HepG2 (cell line): ENCODE measurements at regions not wholly inside any gene's neighbourhood (a gene's known extent, or its start where the extent isn't known, plus 50 kb on each side); places are given as distances from the start of the nearest gene placed in this dataset.
A peak's percentile ranks its signal among the peaks of the same experiment; 100 is the strongest.

ENCODE experiments used
- ATAC-seq: fragments of 200-7000 bp; cut with Tn5 transposase; 3 replicates; pipeline ENCODE4 v1.9.1; 2020; ENCODE audit warnings: mild to moderate bottlenecking, moderate library complexity
- BruUV-seq: library from RNA; stranded (reverse); fragments of 400-500 nt; replicated peaks from 2 replicates; lab custom pipeline; 2021; lab: Mats Ljungman, UMichigan
- CTCF ChIA-PET: fragments of 300-600 bp; formaldehyde crosslinking; extraction: SDS; loops from one replicate; lab custom pipeline; 2021; ENCODE audit warnings: low total read pairs, inconsistent platforms, low intra/inter-chr PET ratio; lab: Yijun Ruan, JAX
- POLR2A ChIA-PET: fragments of 350-600 bp; sonication (Branson Sonifier 250); formaldehyde crosslinking; loops from one replicate; lab custom pipeline; 2020; ENCODE audit warnings: antibody characterized with exemption, inconsistent platforms; lab: Yijun Ruan, JAX
- DNase-seq: peaks from one replicate; pipeline ENCODE4 v3.0.0-alpha.2; 2015; ENCODE audit warnings: low spot score
- FAIRE-seq: peaks from 3 replicates; lab custom pipeline; 2011; peaks lifted over from hg19 to GRCh38; lab: Jason Lieb, UNC
- H2AFZ ChIP-seq: one replicate; pipeline ENCODE4 v1.6.1; 2011; ENCODE audit warnings: low read length, inconsistent platforms
- H3K27ac ChIP-seq: fragments of 300-600 bp; 3 replicates; pipeline ENCODE4 v1.8.0; 2011; ENCODE audit warnings: mixed run types, mild to moderate bottlenecking, mixed read lengths, low read length, inconsistent platforms; ENCODE audit not compliant: insufficient read depth; ENCODE audit errors: extremely low read length
- H3K27me3 ChIP-seq, 2 experiments: fragments of 200-600 bp in 1 of 2; 2 replicates in 1 of 2; 3 replicates in 1 of 2; pipeline versions ENCODE4 v1.6.0 to v1.8.0; 2011; ENCODE audit warnings: low read length in 2 of 2, mild to moderate bottlenecking in 2 of 2, moderate library complexity in 2 of 2, inconsistent platforms in 1 of 2; ENCODE audit not compliant: insufficient read depth in 2 of 2, control insufficient read depth in 1 of 2
- H3K36me3 ChIP-seq, 2 experiments: fragments of 200-600 bp in 1 of 2; replicated peaks in 1 of 2; 2 replicates in 1 of 2; 3 replicates in 1 of 2; pipeline versions ENCODE4 v1.5.1 to v1.8.0; 2011; ENCODE audit warnings: low read length in 2 of 2, inconsistent platforms in 1 of 2; ENCODE audit not compliant: insufficient read depth in 2 of 2, control insufficient read depth in 1 of 2
- H3K4me1 ChIP-seq: 2 replicates; pipeline ENCODE4 v1.5.1; 2012; ENCODE audit warnings: low read length, inconsistent platforms; ENCODE audit not compliant: insufficient read depth
- H3K4me2 ChIP-seq: 2 replicates; pipeline ENCODE4 v1.6.0; 2011; ENCODE audit warnings: low read depth, low read length, inconsistent platforms
- H3K4me3 ChIP-seq, 3 experiments: fragments of 200-600 bp in 1 of 3; sonication (generic), shearing (Covaris generic) in 1 of 3; replicated peaks in 1 of 3; 2 replicates each; pipeline ENCODE4 v1.5.1; 2011 to 2016; ENCODE audit warnings: low read length in 3 of 3, inconsistent platforms in 2 of 3, low read depth in 2 of 3, mild to moderate bottlenecking in 2 of 3, control low read depth in 1 of 3, mixed read lengths in 1 of 3; ENCODE audit not compliant: insufficient read depth in 1 of 3
- H3K79me2 ChIP-seq: one replicate; pipeline ENCODE4 v1.6.1; 2011; ENCODE audit warnings: low read length, inconsistent platforms; ENCODE audit not compliant: insufficient read depth
- H3K9ac ChIP-seq: 2 replicates; pipeline ENCODE4 v1.6.0; 2011; ENCODE audit warnings: mild to moderate bottlenecking, low read depth, low read length, inconsistent platforms; ENCODE audit not compliant: insufficient read depth
- H3K9me3 ChIP-seq: 2 replicates; pipeline ENCODE4 v1.5.1; 2012; ENCODE audit warnings: mild to moderate bottlenecking, low read length
- H4K20me1 ChIP-seq: 2 replicates; pipeline ENCODE4 v1.6.0; 2011; ENCODE audit warnings: inconsistent platforms, mild to moderate bottlenecking, low read length, moderate library complexity; ENCODE audit not compliant: insufficient read depth
- AGO2 ChIP-seq: fragments of 200-400 bp; formaldehyde crosslinking; optimal IDR thresholded peaks from 2 replicates; pipeline ENCODE3; 2017; ENCODE audit warnings: mild to moderate bottlenecking, low read depth, low read length, moderate library complexity
- ATF7-NPFF ChIP-seq: sonication (generic); formaldehyde crosslinking; IDR thresholded peaks from 2 replicates; pipeline ENCODE4 v1.8.1; 2023; ENCODE audit warnings: mild to moderate bottlenecking, low read depth, missing genetic modification reagents, moderate library complexity
- FOXA1 ChIP-seq, 2 experiments: fragments of 450-650 bp in 1 of 2; sonication (generic) in 1 of 2; formaldehyde crosslinking in 1 of 2; IDR thresholded peaks; 2 replicates each; pipeline versions ENCODE4 v1.4.0 to v1.6.1; 2016 to 2020; ENCODE audit warnings: missing genetic modification reagents in 1 of 2
- FOXO1 ChIP-seq: sonication (generic); formaldehyde crosslinking; IDR thresholded peaks from 2 replicates; pipeline ENCODE4 v1.4.0; 2020; ENCODE audit warnings: missing genetic modification reagents
- HNF4G ChIP-seq, 2 experiments: sonication (generic) in 1 of 2; formaldehyde crosslinking in 1 of 2; IDR thresholded peaks; 2 replicates each; pipeline versions ENCODE4 v1.4.0 to v1.6.1; 2011 to 2020; ENCODE audit warnings: borderline replicate concordance in 2 of 2, low read depth in 2 of 2, mild to moderate bottlenecking in 2 of 2, low read length in 1 of 2, missing genetic modification reagents in 1 of 2, moderate library complexity in 1 of 2
- HNRNPUL1 ChIP-seq: fragments of 200-400 bp; formaldehyde crosslinking; IDR thresholded peaks from 2 replicates; pipeline ENCODE4 v1.6.1; 2017; ENCODE audit warnings: low read depth, mild to moderate bottlenecking, low read length, moderate library complexity
- HOXD1 ChIP-seq: sonication (generic); formaldehyde crosslinking; IDR thresholded peaks from 2 replicates; pipeline ENCODE4 v1.5.0; 2020; ENCODE audit warnings: missing genetic modification reagents
- IRF9 ChIP-seq: sonication (generic); formaldehyde crosslinking; IDR thresholded peaks from 2 replicates; pipeline ENCODE4 v1.8.0; 2022; ENCODE audit warnings: missing genetic modification reagents, mild to moderate bottlenecking, borderline replicate concordance
- MAF1 ChIP-seq: sonication (generic); formaldehyde crosslinking; IDR thresholded peaks from 2 replicates; pipeline ENCODE4 v1.5.0; 2020; ENCODE audit warnings: missing genetic modification reagents, borderline replicate concordance
- MYPOP ChIP-seq: sonication (generic); formaldehyde crosslinking; IDR thresholded peaks from 2 replicates; pipeline ENCODE4 v1.8.1; 2023; ENCODE audit warnings: mild to moderate bottlenecking, moderate library complexity, missing genetic modification reagents
- PAX8 ChIP-seq: sonication (generic); formaldehyde crosslinking; IDR thresholded peaks from 2 replicates; pipeline ENCODE4 v1.8.0; 2022; ENCODE audit warnings: mild to moderate bottlenecking, missing genetic modification reagents, borderline replicate concordance
- PLRG1 ChIP-seq: fragments of 450-650 bp; conservative IDR thresholded peaks from 2 replicates; pipeline ENCODE4 v1.6.1; 2016
- SAP130 ChIP-seq: IDR thresholded peaks from 2 replicates; pipeline ENCODE4 v1.6.1; 2016; ENCODE audit warnings: low read depth
- SNAPC2 ChIP-seq: sonication (generic); formaldehyde crosslinking; IDR thresholded peaks from 2 replicates; pipeline ENCODE4 v1.8.1; 2022; ENCODE audit warnings: mild to moderate bottlenecking, missing genetic modification reagents
- SPEN ChIP-seq: sonication (generic); formaldehyde crosslinking; IDR thresholded peaks from 2 replicates; pipeline ENCODE4 v1.5.1; 2020; ENCODE audit warnings: low read depth, mild to moderate bottlenecking, missing genetic modification reagents
- SSRP1 ChIP-seq: IDR thresholded peaks from 2 replicates; pipeline ENCODE4 v1.6.1; 2016; ENCODE audit warnings: control low read depth
- TFDP2 ChIP-seq: sonication (generic); formaldehyde crosslinking; IDR thresholded peaks from 2 replicates; pipeline ENCODE4 v1.4.0; 2020; ENCODE audit warnings: missing genetic modification reagents
- ZNF747 ChIP-seq: sonication (generic); formaldehyde crosslinking; IDR thresholded peaks from 2 replicates; pipeline ENCODE4 v1.8.1; 2023; ENCODE audit warnings: missing genetic modification reagents, mild to moderate bottlenecking, borderline replicate concordance
- ZNF784 ChIP-seq: sonication (generic); formaldehyde crosslinking; IDR thresholded peaks from 2 replicates; pipeline ENCODE4 v1.5.1; 2020; ENCODE audit warnings: missing genetic modification reagents, mild to moderate bottlenecking, borderline replicate concordance
- ZNF878 ChIP-seq: sonication (generic); formaldehyde crosslinking; IDR thresholded peaks from 2 replicates; pipeline ENCODE4 v1.8.1; 2023; ENCODE audit warnings: mild to moderate bottlenecking, missing genetic modification reagents, moderate library complexity
- ZNF891 ChIP-seq: sonication (generic); formaldehyde crosslinking; IDR thresholded peaks from 2 replicates; pipeline ENCODE4 v1.5.0; 2020; ENCODE audit warnings: mild to moderate bottlenecking, missing genetic modification reagents
- in situ Hi-C: cut with HindIII; loops from 2 replicates; pipeline ENCODE4 v1.10.0; 2017; ENCODE audit warnings: low pct_unique_long_range_greater_than_20kb; ENCODE audit not compliant: extremely low pct_ligation_motif_present
- intact Hi-C: fragments of 100-400 bp; cut with micrococcal nuclease; formaldehyde crosslinking; loops from one replicate; pipeline ENCODE4 v1.10.0; 2022; ENCODE audit not compliant: unreplicated experiment

- intact Hi-C loops = loop anchor here (5.0 kb wide), 3 partner anchors 53 to 208 kb away; no protein-coding TSS in a partner anchor
- TF ChIP-seq PAX8 (CRISPR knock-in tag) = no peak
- no peak for TF ChIP-seq FOXA1 (IDR thresholded peaks at IDR 0.05)
- TF ChIP-seq FOXA1 (CRISPR knock-in tag; IDR thresholded peaks at IDR 0.05) = no peak
- no peak for TF ChIP-seq HNRNPUL1
- TF ChIP-seq ZNF747 = no peak
- TF ChIP-seq SSRP1 = no peak
- TF ChIP-seq SNAPC2 (CRISPR knock-in tag) = no peak
- TF ChIP-seq HOXD1 (CRISPR knock-in tag) = no peak
- TF ChIP-seq ZNF878 (CRISPR knock-in tag) = 0 out of 2 replicates have a peak, but pooled peaks have one; percentile 13
- no peak for TF ChIP-seq ATF7-NPFF (CRISPR knock-in tag)
- TF ChIP-seq HNF4G (IDR thresholded peaks at IDR 0.05; ENCODE audit: borderline replicate concordance, low read depth, low read length) = no peak
- TF ChIP-seq HNF4G (CRISPR knock-in tag; IDR thresholded peaks at IDR 0.05; ENCODE audit: borderline replicate concordance, low read depth) = no peak
- no peak for TF ChIP-seq TFDP2 (CRISPR knock-in tag)
- TF ChIP-seq PLRG1 = no peak
- no peak for TF ChIP-seq MAF1 (CRISPR knock-in tag)
- no peak for TF ChIP-seq FOXO1 (CRISPR knock-in tag)
- TF ChIP-seq ZNF784 (CRISPR knock-in tag) = 0 out of 2 replicates have a peak, but pooled peaks have one; percentile 4
- no peak for TF ChIP-seq SAP130 (CRISPR knock-in tag)
- 0 out of 2 replicates have a peak, but pooled peaks have one; percentile 17 for TF ChIP-seq MYPOP (CRISPR knock-in tag)
- no peak for TF ChIP-seq IRF9
- no peak for TF ChIP-seq SPEN (CRISPR knock-in tag)
- no peak for TF ChIP-seq ZNF891 (CRISPR knock-in tag)
- no peak for TF ChIP-seq AGO2
Measured at GRCh38 chr4:4694827-4695226, 153.0 kb upstream of the STX18 start.

More at GRCh38 chr4:4694827-4695226, 153.0 kb upstream of the STX18 start:
- Histone ChIP-seq H3K27ac (peak overlapping the region; percentile 76), H3K27me3 (no peaks in the 10 kb centered on the region), H2AFZ (no peak overlapping the region), H3K4me3 (no peak overlapping the region), H3K9ac (no peak overlapping the region; the same call in 1 of the 2 replicates), H3K79me2 (no peaks in the 10 kb centered on the region), H3K4me1 (peaks cover 59% of the 10 kb centered on the region), H4K20me1 (no peaks in the 10 kb centered on the region), H3K4me2 (peak overlapping the region; percentile 59), H3K9me3 (no peaks in the 10 kb centered on the region), H3K36me3 (no peaks in the 10 kb centered on the region; a peak in 1 of 5 replicates)
- no TSS peak for BruUV-seq
- FAIRE-seq (no peak), DNase-seq (peak; percentile 16), ATAC-seq (no peak)
- in situ Hi-C loops = loop anchor here (5.0 kb wide), 1 partner anchor 162 kb away; the partner anchor contains the start of gene MSX1
- ChIA-PET POLR2A (interaction anchor here (1.0 to 2.3 kb wide), 6 partner anchors 14 to 166 kb away, joined by 3 to 10 read pairs (median 5); partner anchors contain the start of gene MSX1), CTCF (no interaction called here)
